ENCODE measurements at regions not wholly inside any gene's neighbourhood (a gene's known extent, or its start where the extent isn't known, plus 50 kb on each side); places are given as distances from the start of the nearest gene placed in this dataset.

GRCh38 chr2:121001641-121002040 is 266.0 kb downstream of the GLI2 start:
- peak; percentile 31 for DNase-seq

GRCh38 chr2:121002597-121002996 is 266.9 kb downstream of the GLI2 start:
- DNase-seq: no peak

- DNase-seq: no peak
Measured at GRCh38 chr2:121003391-121003790, 267.7 kb downstream of the GLI2 start.

- no peak for DNase-seq
Measured at GRCh38 chr2:121004359-121004758, 268.7 kb downstream of the GLI2 start.

GRCh38 chr2:121004950-121005349 is 269.3 kb downstream of the GLI2 start:
- DNase-seq: peak; percentile 16

GRCh38 chr2:121005453-121005852 is 269.8 kb downstream of the GLI2 start:
- DNase-seq: no peak

GRCh38 chr2:121006743-121007489 is 271.2 kb downstream of the GLI2 start:
- DNase-seq: no peak

GRCh38 chr2:121007490-121007853 is 271.8 kb downstream of the GLI2 start:
- no peak for DNase-seq

GRCh38 chr2:121008975-121009374 is 273.3 kb downstream of the GLI2 start:
- DNase-seq: no peak

- no peak for DNase-seq
Measured at GRCh38 chr2:121010998-121011397, 274.0 kb downstream of the TFCP2L1 start.

- DNase-seq: no peak
Measured at GRCh38 chr2:121014876-121015275, 270.1 kb downstream of the TFCP2L1 start.

- no peak for DNase-seq
Measured at GRCh38 chr2:121015971-121016485, 269.0 kb downstream of the TFCP2L1 start.

- no peak for DNase-seq
Measured at GRCh38 chr2:121017396-121017795, 267.6 kb downstream of the TFCP2L1 start.

- DNase-seq: no peak
Measured at GRCh38 chr2:121018136-121019061, 266.6 kb downstream of the TFCP2L1 start.

GRCh38 chr2:121019071-121019470 is 265.9 kb downstream of the TFCP2L1 start:
- DNase-seq: no peak

GRCh38 chr2:121019756-121020155 is 265.2 kb downstream of the TFCP2L1 start:
- no peak for DNase-seq

- DNase-seq: no peak
Measured at GRCh38 chr2:121021685-121022084, 263.3 kb downstream of the TFCP2L1 start.

- DNase-seq: no peak
Measured at GRCh38 chr2:121028577-121028976, 256.4 kb downstream of the TFCP2L1 start.

GRCh38 chr2:121030523-121030922 is 254.5 kb downstream of the TFCP2L1 start:
- DNase-seq: no peak

GRCh38 chr2:121031568-121032340 is 253.2 kb downstream of the TFCP2L1 start:
- DNase-seq: no peak

- no peak for DNase-seq
Measured at GRCh38 chr2:121033461-121033996, 251.5 kb downstream of the TFCP2L1 start.

GRCh38 chr2:121034551-121034950 is 250.5 kb downstream of the TFCP2L1 start:
- DNase-seq: no peak

- DNase-seq: peak; percentile 81
Measured at GRCh38 chr2:121036226-121036692, 248.7 kb downstream of the TFCP2L1 start.

All from NCI-H2171 treated with DMSO at 0.1 percent for 48 hours (cell line).